ENCODE measurements at regions not wholly inside any gene's neighbourhood (a gene's known extent, or its start where the extent isn't known, plus 50 kb on each side); places are given as distances from the start of the nearest gene placed in this dataset.

DNA sequence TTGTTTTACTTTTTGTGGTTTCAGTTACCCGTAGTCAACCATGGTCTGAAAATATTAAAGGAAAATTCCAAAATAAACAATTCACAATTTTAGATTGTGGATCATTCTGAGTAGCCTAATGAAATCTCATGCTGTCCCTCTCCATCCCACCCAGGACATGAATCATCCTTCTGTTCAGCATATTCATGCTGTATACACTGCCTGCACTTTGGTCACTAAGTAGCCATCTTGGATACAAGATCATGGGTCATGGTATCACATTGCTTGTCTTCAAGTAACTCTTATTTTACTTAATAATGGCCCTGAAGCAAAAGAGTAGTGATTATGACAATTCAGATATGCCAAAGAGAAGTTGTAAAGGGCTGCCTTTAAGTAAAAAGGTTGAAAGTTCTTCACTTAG lies 536.5 kb upstream of the ACO1 start (continued):
- TF ChIP-seq FOSL2 (CRISPR knock-in tag; IDR thresholded peaks at IDR 0.05) (peak; percentile 81), REPIN1 (CRISPR knock-in tag; IDR thresholded peaks at IDR 0.05; ENCODE audit: borderline replicate concordance, low read depth) (0 out of 2 replicates have a peak, but pooled peaks have one; percentile 3), NCOR1 (IDR thresholded peaks at IDR 0.05; ENCODE audit: borderline replicate concordance, low read length) (no peak), ZNF891 (CRISPR knock-in tag; IDR thresholded peaks at IDR 0.05) (no peak), THAP8 (CRISPR knock-in tag; IDR thresholded peaks at IDR 0.05; ENCODE audit: borderline replicate concordance) (no peak), ARNT (IDR thresholded peaks at IDR 0.05) (no peak), ZNF776 (CRISPR knock-in tag; IDR thresholded peaks at IDR 0.05) (no peak), KLF6 (CRISPR knock-in tag; IDR thresholded peaks at IDR 0.05) (0 out of 2 replicates have a peak, but pooled peaks have one; percentile 28), MAFF (IDR thresholded peaks at IDR 0.05; ENCODE audit: low read depth, low read length) (0 out of 2 replicates have a peak, but pooled peaks have one; percentile 10), ZMYM2 (CRISPR knock-in tag; IDR thresholded peaks at IDR 0.05) (no peak), FUBP1 (CRISPR knock-in tag; IDR thresholded peaks at IDR 0.05; ENCODE audit: borderline replicate concordance) (no peak), KDM3A (CRISPR knock-in tag; IDR thresholded peaks at IDR 0.05; ENCODE audit: low read depth) (no peak), ETV5 (CRISPR knock-in tag; IDR thresholded peaks at IDR 0.05; ENCODE audit: borderline replicate concordance) (no peak), ZNF207 (IDR thresholded peaks at IDR 0.05; ENCODE audit: borderline replicate concordance) (no peak), PRDM10 (CRISPR knock-in tag; IDR thresholded peaks at IDR 0.05; ENCODE audit: low read depth) (peak; percentile 10; the same call in 1 of the 2 replicates), FOXK1 (CRISPR knock-in tag; IDR thresholded peaks at IDR 0.05; ENCODE audit: borderline replicate concordance, low read depth) (peak; percentile 23; the same call in 1 of the 2 replicates), ZNF709 (CRISPR knock-in tag; IDR thresholded peaks at IDR 0.05) (no peak), ZNF251 (CRISPR knock-in tag; IDR thresholded peaks at IDR 0.05) (no peak), ZC3H4 (CRISPR knock-in tag; IDR thresholded peaks at IDR 0.05; ENCODE audit: borderline replicate concordance) (0 out of 2 replicates have a peak, but pooled peaks have one; percentile 36), ZNF644 (CRISPR knock-in tag; IDR thresholded peaks at IDR 0.05; ENCODE audit: low read depth) (peak; percentile 97)
- TF ChIP-seq, protein P1, sequence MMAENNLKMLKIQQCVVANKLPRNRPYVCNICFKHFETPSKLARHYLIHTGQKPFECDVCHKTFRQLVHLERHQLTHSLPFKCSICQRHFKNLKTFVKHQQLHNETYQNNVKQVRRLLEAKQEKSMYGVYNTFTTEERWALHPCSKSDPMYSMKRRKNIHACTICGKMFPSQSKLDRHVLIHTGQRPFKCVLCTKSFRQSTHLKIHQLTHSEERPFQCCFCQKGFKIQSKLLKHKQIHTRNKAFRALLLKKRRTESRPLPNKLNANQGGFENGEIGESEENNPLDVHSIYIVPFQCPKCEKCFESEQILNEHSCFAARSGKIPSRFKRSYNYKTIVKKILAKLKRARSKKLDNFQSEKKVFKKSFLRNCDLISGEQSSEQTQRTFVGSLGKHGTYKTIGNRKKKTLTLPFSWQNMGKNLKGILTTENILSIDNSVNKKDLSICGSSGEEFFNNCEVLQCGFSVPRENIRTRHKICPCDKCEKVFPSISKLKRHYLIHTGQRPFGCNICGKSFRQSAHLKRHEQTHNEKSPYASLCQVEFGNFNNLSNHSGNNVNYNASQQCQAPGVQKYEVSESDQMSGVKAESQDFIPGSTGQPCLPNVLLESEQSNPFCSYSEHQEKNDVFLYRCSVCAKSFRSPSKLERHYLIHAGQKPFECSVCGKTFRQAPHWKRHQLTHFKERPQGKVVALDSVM (CRISPR knock-in tag; IDR thresholded peaks at IDR 0.05) = no peak
- TF ChIP-seq, protein P2, sequence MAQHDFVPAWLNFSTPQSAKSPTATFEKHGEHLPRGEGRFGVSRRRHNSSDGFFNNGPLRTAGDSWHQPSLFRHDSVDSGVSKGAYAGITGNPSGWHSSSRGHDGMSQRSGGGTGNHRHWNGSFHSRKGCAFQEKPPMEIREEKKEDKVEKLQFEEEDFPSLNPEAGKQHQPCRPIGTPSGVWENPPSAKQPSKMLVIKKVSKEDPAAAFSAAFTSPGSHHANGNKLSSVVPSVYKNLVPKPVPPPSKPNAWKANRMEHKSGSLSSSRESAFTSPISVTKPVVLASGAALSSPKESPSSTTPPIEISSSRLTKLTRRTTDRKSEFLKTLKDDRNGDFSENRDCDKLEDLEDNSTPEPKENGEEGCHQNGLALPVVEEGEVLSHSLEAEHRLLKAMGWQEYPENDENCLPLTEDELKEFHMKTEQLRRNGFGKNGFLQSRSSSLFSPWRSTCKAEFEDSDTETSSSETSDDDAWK (CRISPR knock-in tag; IDR thresholded peaks at IDR 0.05) = no peak
